Endothelial cell of umbilical vein (primary cell): ENCODE measurements at regions not wholly inside any gene's neighbourhood (a gene's known extent, or its start where the extent isn't known, plus 50 kb on each side); places are given as distances from the start of the nearest gene placed in this dataset.

Experiments
- BruUV-seq: library from RNA; stranded (reverse); fragments of 400-500 nt; replicated peaks from 2 replicates; lab custom pipeline; 2021; lab: Mats Ljungman, UMichigan
- CTCF ChIA-PET: fragments of 300-600, 350-600 bp; sonication (Branson Sonifier 250); formaldehyde crosslinking; loops from one replicate; lab custom pipeline; 2021; ENCODE audit warnings: antibody characterized with exemption, inconsistent platforms; lab: Charles Lee
- POLR2A ChIA-PET: fragments of 300-600, 350-600 bp; sonication (Branson Sonifier 250); formaldehyde crosslinking; loops from one replicate; lab custom pipeline; 2021; ENCODE audit warnings: antibody characterized with exemption, inconsistent platforms; lab: Charles Lee
- DNase-seq: peaks from one replicate; pipeline ENCODE4 v3.0.0-alpha.2; 2011; ENCODE audit warnings: low read depth, low spot score
- FAIRE-seq: peaks from 2 replicates; lab custom pipeline; 2011; peaks lifted over from hg19 to GRCh38; lab: Jason Lieb, UNC
- H2AFZ ChIP-seq: 2 replicates; pipeline ENCODE4 v1.6.0; 2012; ENCODE audit warnings: low read depth, low read length, control low read depth, inconsistent platforms
- H3K27ac ChIP-seq: 2 replicates; pipeline ENCODE4 v1.5.1; 2011; ENCODE audit warnings: low read depth, mild to moderate bottlenecking, control low read depth, low read length, moderate library complexity; ENCODE audit not compliant: insufficient read depth
- H3K27me3 ChIP-seq, 2 experiments: 2 replicates each; pipeline versions ENCODE4 v1.6.0 to v1.6.1; 2011; ENCODE audit warnings: low read length in 2 of 2, mixed read lengths in 1 of 2; ENCODE audit not compliant: control insufficient read depth in 2 of 2, insufficient read depth in 2 of 2
- H3K36me3 ChIP-seq, 2 experiments: 2 replicates in 1 of 2; 3 replicates in 1 of 2; pipeline ENCODE4 v1.5.1; 2011; ENCODE audit warnings: low read length in 2 of 2, mild to moderate bottlenecking in 1 of 2, moderate library complexity in 1 of 2; ENCODE audit not compliant: control insufficient read depth in 2 of 2, insufficient read depth in 2 of 2; ENCODE audit errors: extremely low read depth in 1 of 2
- H3K4me1 ChIP-seq: 3 replicates; pipeline ENCODE4 v1.5.1; 2011; ENCODE audit warnings: mild to moderate bottlenecking, low read length; ENCODE audit not compliant: control insufficient read depth, insufficient read depth; ENCODE audit errors: extremely low read depth
- H3K4me2 ChIP-seq: 2 replicates; pipeline ENCODE4 v1.6.1; 2011; ENCODE audit warnings: low read length, control low read depth, mixed read lengths; ENCODE audit not compliant: insufficient read depth
- H3K4me3 ChIP-seq, 3 experiments: fragments of 200-600 bp in 1 of 3; sonication (generic), shearing (Covaris generic) in 1 of 3; replicated peaks in 1 of 3; 2 replicates each; pipeline ENCODE4 v1.5.1; 2011 to 2016; ENCODE audit warnings: control low read depth in 3 of 3, low read length in 3 of 3, mild to moderate bottlenecking in 2 of 3, inconsistent platforms in 1 of 3, low read depth in 1 of 3, moderate library complexity in 1 of 3; ENCODE audit not compliant: insufficient read depth in 1 of 3
- H3K79me2 ChIP-seq: 2 replicates; pipeline ENCODE4 v1.6.0; 2012; ENCODE audit warnings: low read length, inconsistent platforms; ENCODE audit not compliant: control insufficient read depth, insufficient read depth
- H3K9ac ChIP-seq: replicated peaks from 2 replicates; pipeline ENCODE3; 2011; ENCODE audit warnings: low read length, control low read depth; ENCODE audit not compliant: insufficient read depth; ENCODE audit errors: extremely low read depth
- H3K9me1 ChIP-seq: replicated peaks from 3 replicates; pipeline ENCODE4 v1.6.0; 2011; ENCODE audit warnings: mild to moderate bottlenecking, low read length; ENCODE audit not compliant: control insufficient read depth, insufficient read depth; ENCODE audit errors: extremely low read depth
- H3K9me3 ChIP-seq: replicated peaks from 2 replicates; pipeline ENCODE4 v1.5.1; 2012; ENCODE audit warnings: low read length, inconsistent platforms; ENCODE audit not compliant: control insufficient read depth, insufficient read depth
- H4K20me1 ChIP-seq: replicated peaks from 2 replicates; pipeline ENCODE3; 2011; ENCODE audit warnings: mild to moderate bottlenecking, low read length; ENCODE audit not compliant: control insufficient read depth, insufficient read depth; ENCODE audit errors: extremely low read depth
- CTCF ChIP-seq, 2 donors: IDR thresholded peaks; 1 replicate in 1 of 2; 2 replicates in 1 of 2; pipeline ENCODE4 v1.5.1; 2011; ENCODE audit warnings: low read length in 2 of 2, mild to moderate bottlenecking in 2 of 2, moderate library complexity in 2 of 2, control low read depth in 1 of 2, inconsistent platforms in 1 of 2, low read depth in 1 of 2; ENCODE audit not compliant: insufficient read depth in 1 of 2; ENCODE audit errors: extremely low read depth in 1 of 2
- EZH2 ChIP-seq: IDR thresholded peaks from 2 replicates; pipeline ENCODE4 v1.6.1; 2012; ENCODE audit warnings: borderline replicate concordance, low read depth, mild to moderate bottlenecking, moderate library complexity, low read length, inconsistent platforms; ENCODE audit not compliant: severe bottlenecking
- FOS ChIP-seq: IDR thresholded peaks from 2 replicates; pipeline ENCODE4 v1.6.1; 2011; ENCODE audit warnings: mild to moderate bottlenecking, low read length, moderate library complexity, borderline replicate concordance; ENCODE audit not compliant: insufficient read depth
- GATA2 ChIP-seq: IDR thresholded peaks from 2 replicates; pipeline ENCODE4 v1.7.0; 2011; ENCODE audit warnings: low read depth, mild to moderate bottlenecking, moderate library complexity, mixed read lengths, low read length; ENCODE audit not compliant: insufficient read length, insufficient read depth
- JUN ChIP-seq: IDR thresholded peaks from 2 replicates; pipeline ENCODE4 v1.6.1; 2011; ENCODE audit warnings: borderline replicate concordance, low read depth; ENCODE audit not compliant: insufficient read length, insufficient read depth
- MAX ChIP-seq: IDR thresholded peaks from 2 replicates; pipeline ENCODE4 v1.6.1; 2011; ENCODE audit not compliant: insufficient read depth, insufficient read length
- MYC ChIP-seq: IDR thresholded peaks from one replicate; pipeline ENCODE4 v1.6.1; 2011; ENCODE audit warnings: mild to moderate bottlenecking, low read depth, low read length
- POLR2A ChIP-seq: IDR thresholded peaks from 2 replicates; pipeline ENCODE4 v1.6.1; 2012; ENCODE audit warnings: low read depth, mild to moderate bottlenecking, control low read depth, low read length
- POLR2AphosphoS5 ChIP-seq: IDR thresholded peaks from 2 replicates; pipeline ENCODE4 v1.6.1; 2012; ENCODE audit warnings: low read depth, mild to moderate bottlenecking, control low read depth, low read length, moderate library complexity; ENCODE audit not compliant: insufficient read depth
- dilution Hi-C: fragments of 300-500 bp; cut with MboI; formaldehyde crosslinking; loops from one replicate; pipeline ENCODE4 v1.15.0; 2019; ENCODE audit warnings: low sequenced_read_pairs; ENCODE audit not compliant: extremely low pct_ligation_motif_present
- intact Hi-C: fragments of 100-400 bp; cut with micrococcal nuclease; formaldehyde crosslinking; loops from one replicate; pipeline ENCODE4 v1.10.0; 2022

- Histone ChIP-seq H3K27me3 (no peaks in the 10 kb centered on the region), H3K4me2 (no peak overlapping the region), H3K9me3 (no peaks in the 10 kb centered on the region), H3K36me3 (no peaks in the 10 kb centered on the region), H2AFZ (no peak overlapping the region), H3K4me1 (no peaks in the 10 kb centered on the region), H3K79me2 (no peaks in the 10 kb centered on the region), H3K9me1 (no peaks in the 10 kb centered on the region), H3K27ac (no peak overlapping the region), H4K20me1 (no peaks in the 10 kb centered on the region), H3K9ac (no peak overlapping the region), H3K4me3 (no peak overlapping the region)
- POLR2A ChIA-PET = no interaction called here
- BruUV-seq = no TSS peak
- dilution Hi-C loops = no loop called here
- DNase-seq = no peak
- CTCF ChIA-PET = interaction anchor here (1.4 kb wide), 1 partner anchor 22 kb away, joined by 4 read pairs; no protein-coding TSS in a partner anchor
- FAIRE-seq = no peak
- TF ChIP-seq MYC = no peak
- TF ChIP-seq GATA2 = no peak
- no peak for TF ChIP-seq MAX
- no peak for TF ChIP-seq POLR2AphosphoS5
- no peak for TF ChIP-seq POLR2A
- no peak for TF ChIP-seq CTCF (IDR thresholded peaks at IDR 0.05; ENCODE audit: extremely low read depth in 1 of 2, insufficient read depth in 1 of 2, low read depth in 1 of 2, low read length in 2 of 2)
- no peak for TF ChIP-seq JUN
- no peak for TF ChIP-seq FOS
- TF ChIP-seq EZH2 = no peak
- intact Hi-C loops = no loop called here
Observed at GRCh38 chr7:17098515-17098914, 199.9 kb upstream of the AHR start.
